ENCODE measurements at regions not wholly inside any gene's neighbourhood (a gene's known extent, or its start where the extent isn't known, plus 50 kb on each side); places are given as distances from the start of the nearest gene placed in this dataset.

GRCh38 chr5:4197151-4197550 lies 601.5 kb downstream of the IRX1 start:
- Histone ChIP-seq H3K27ac (ENCODE audit: poor library complexity, severe bottlenecking) (no peak overlapping the region), H3K36me3 (ENCODE audit: low read depth) (no peaks in the 10 kb centered on the region), H3K4me3 (ENCODE audit: severe bottlenecking) (no peak overlapping the region), H3K9me3 (ENCODE audit: severe bottlenecking) (no peaks in the 10 kb centered on the region), H3K27me3 (ENCODE audit: insufficient read depth, poor library complexity, severe bottlenecking) (no peaks in the 10 kb centered on the region), H3K4me1 (ENCODE audit: insufficient read depth, poor library complexity, severe bottlenecking) (no peaks in the 10 kb centered on the region)
- no peak for DNase-seq (ENCODE audit: low spot score)
- no peak for TF ChIP-seq CTCF (IDR thresholded peaks at IDR 0.05; ENCODE audit: poor library complexity, severe bottlenecking)
- no peak for ATAC-seq (ENCODE audit: low read depth)

GRCh38 chr5:4198461-4198860 lies 602.8 kb downstream of the IRX1 start:
- H3K27ac ChIP-seq (ENCODE audit: poor library complexity, severe bottlenecking) = no peak overlapping the region
- no peaks in the 10 kb centered on the region for H3K4me1 ChIP-seq (ENCODE audit: insufficient read depth, poor library complexity, severe bottlenecking)
- ATAC-seq (ENCODE audit: low read depth) (no peak), DNase-seq (ENCODE audit: low spot score) (no peak)
- no peaks in the 10 kb centered on the region for H3K27me3 ChIP-seq (ENCODE audit: insufficient read depth, poor library complexity, severe bottlenecking)
- no peaks in the 10 kb centered on the region for H3K9me3 ChIP-seq (ENCODE audit: severe bottlenecking)
- H3K4me3 ChIP-seq (ENCODE audit: severe bottlenecking) = no peak overlapping the region
- no peak for TF ChIP-seq CTCF (IDR thresholded peaks at IDR 0.05; ENCODE audit: poor library complexity, severe bottlenecking)
- no peaks in the 10 kb centered on the region for H3K36me3 ChIP-seq (ENCODE audit: low read depth)

- H3K27ac ChIP-seq (ENCODE audit: poor library complexity, severe bottlenecking) = no peak overlapping the region
- no peaks in the 10 kb centered on the region for H3K36me3 ChIP-seq (ENCODE audit: low read depth)
- no peaks in the 10 kb centered on the region for H3K9me3 ChIP-seq (ENCODE audit: severe bottlenecking)
- ATAC-seq (ENCODE audit: low read depth) (no peak), DNase-seq (ENCODE audit: low spot score) (no peak)
- no peaks in the 10 kb centered on the region for H3K27me3 ChIP-seq (ENCODE audit: insufficient read depth, poor library complexity, severe bottlenecking)
- H3K4me3 ChIP-seq (ENCODE audit: severe bottlenecking) = no peak overlapping the region
- H3K4me1 ChIP-seq (ENCODE audit: insufficient read depth, poor library complexity, severe bottlenecking) = no peaks in the 10 kb centered on the region
- no peak for TF ChIP-seq CTCF (IDR thresholded peaks at IDR 0.05; ENCODE audit: poor library complexity, severe bottlenecking)
Observed at GRCh38 chr5:4199049-4199841, 603.6 kb downstream of the IRX1 start.

DNA sequence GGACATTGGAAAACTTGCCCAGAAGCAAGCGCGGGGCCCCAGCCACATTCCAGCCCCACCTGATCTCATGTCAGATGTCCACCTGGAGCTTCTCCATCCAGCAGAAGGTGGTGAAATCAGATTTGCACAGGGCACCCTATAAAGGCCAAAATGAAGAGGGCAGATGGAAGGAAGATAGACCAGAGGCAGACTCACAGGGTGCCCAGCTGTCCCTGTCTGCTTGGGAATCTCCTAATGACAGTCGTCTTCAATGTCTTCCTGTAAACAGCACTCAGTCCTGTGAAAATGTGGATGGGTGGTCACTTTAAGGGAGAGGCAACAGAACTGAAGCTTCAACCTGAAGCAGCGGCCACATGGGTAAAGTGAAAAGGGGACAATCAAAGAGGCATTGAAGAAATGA lies 607.5 kb downstream of the IRX1 start:
- Histone ChIP-seq H3K4me3 (ENCODE audit: severe bottlenecking) (no peak overlapping the region), H3K27ac (ENCODE audit: poor library complexity, severe bottlenecking) (no peak overlapping the region), H3K36me3 (ENCODE audit: low read depth) (no peaks in the 10 kb centered on the region), H3K9me3 (ENCODE audit: severe bottlenecking) (no peaks in the 10 kb centered on the region), H3K27me3 (ENCODE audit: insufficient read depth, poor library complexity, severe bottlenecking) (no peaks in the 10 kb centered on the region), H3K4me1 (ENCODE audit: insufficient read depth, poor library complexity, severe bottlenecking) (peaks cover 3% of the 10 kb centered on the region)
- no peak for TF ChIP-seq CTCF (IDR thresholded peaks at IDR 0.05; ENCODE audit: poor library complexity, severe bottlenecking)
- DNase-seq (ENCODE audit: low spot score) (no peak), ATAC-seq (ENCODE audit: low read depth) (no peak)
